B cell (primary cell): ENCODE measurements at regions not wholly inside any gene's neighbourhood (a gene's known extent, or its start where the extent isn't known, plus 50 kb on each side); places are given as distances from the start of the nearest gene placed in this dataset.

Experiments used
- ATAC-seq: fragments of 200-7000 bp; cut with Tn5 transposase; one replicate; pipeline ENCODE4 v1.10.0; 2021; ENCODE audit warnings: low read depth, mild to moderate bottlenecking, moderate number of reproducible peaks, moderate library complexity
- CTCF ChIA-PET: fragments of 350-600 bp; sonication (Branson Sonifier 250); formaldehyde crosslinking; loops from one replicate; lab custom pipeline; 2021; ENCODE audit warnings: antibody characterized with exemption, inconsistent platforms; lab: Charles Lee
- POLR2A ChIA-PET: fragments of 350-600 bp; sonication (Branson Sonifier 250); formaldehyde crosslinking; loops from one replicate; lab custom pipeline; 2021; ENCODE audit warnings: antibody characterized with exemption; lab: Charles Lee
- DNase-seq: peaks from one replicate; pipeline ENCODE4 v3.0.0; 2013
- H2AFZ ChIP-seq: 2 replicates; pipeline ENCODE4 v1.6.1; 2012; ENCODE audit warnings: mild to moderate bottlenecking, low read depth, low read length; ENCODE audit not compliant: insufficient read depth, poor library complexity, severe bottlenecking
- H3K27ac ChIP-seq, 2 donors: 1 replicate in 1 of 2; 2 replicates in 1 of 2; pipeline ENCODE4 v1.5.1; 2012 to 2013; ENCODE audit warnings: low read length in 2 of 2, mild to moderate bottlenecking in 2 of 2, moderate library complexity in 1 of 2
- H3K27me3 ChIP-seq, 4 experiments: fragments of 200-600 bp in 1 of 4; sonication (generic) in 1 of 4; replicated peaks in 1 of 4; 1 replicate in 2 of 4; 2 replicates in 2 of 4; pipeline versions ENCODE4 v1.6.1 to v1.7.0; 2013 to 2016; ENCODE audit warnings: low read length in 3 of 4, mild to moderate bottlenecking in 2 of 4, mixed read lengths in 1 of 4, moderate library complexity in 1 of 4; ENCODE audit not compliant: insufficient read depth in 4 of 4, control insufficient read depth in 3 of 4; ENCODE audit errors: control extremely low read depth in 1 of 4
- H3K36me3 ChIP-seq, 2 experiments: replicated peaks in 1 of 2; 1 replicate in 1 of 2; 2 replicates in 1 of 2; pipeline versions ENCODE4 v1.6.1 to v1.7.1; 2013; ENCODE audit warnings: low read length in 1 of 2; ENCODE audit not compliant: insufficient read depth in 2 of 2, control insufficient read depth in 1 of 2; ENCODE audit errors: control extremely low read depth in 1 of 2, extremely low read depth in 1 of 2
- H3K4me1 ChIP-seq, 2 donors: fragments of 200-600 bp in 1 of 2; sonication (generic) in 1 of 2; 1 replicate in 1 of 2; 2 replicates in 1 of 2; pipeline versions ENCODE4 v1.5.1 to v1.6.1; 2013 to 2017; ENCODE audit warnings: low read length in 2 of 2; ENCODE audit not compliant: control insufficient read depth in 2 of 2, insufficient read depth in 2 of 2
- H3K4me2 ChIP-seq: replicated peaks from 2 replicates; pipeline ENCODE3; 2012; ENCODE audit warnings: mild to moderate bottlenecking, low read depth, low read length; ENCODE audit not compliant: poor library complexity, severe bottlenecking
- H3K4me3 ChIP-seq, 5 experiments: fragments of 200-600 bp in 1 of 5; sonication (generic) in 1 of 5; 1 replicate in 3 of 5; 2 replicates in 2 of 5; pipeline versions ENCODE4 v1.5.1 to v1.7.0; 2011 to 2016; ENCODE audit warnings: low read length in 4 of 5, mild to moderate bottlenecking in 4 of 5, low read depth in 2 of 5, control low read depth in 1 of 5, moderate library complexity in 1 of 5; ENCODE audit not compliant: insufficient read depth in 1 of 5; ENCODE audit errors: control extremely low read depth in 1 of 5, extremely low read depth in 1 of 5
- H3K79me2 ChIP-seq: fragments of 200-600 bp; sonication (generic); one replicate; pipeline ENCODE4 v1.6.0; 2016; ENCODE audit warnings: low read length; ENCODE audit not compliant: control insufficient read depth, insufficient read depth
- H3K9ac ChIP-seq: fragments of 200-600 bp; sonication (generic); 2 replicates; pipeline ENCODE4 v1.6.1; 2017; ENCODE audit warnings: mild to moderate bottlenecking, low read length, moderate library complexity
- H3K9me3 ChIP-seq, 3 donors: one replicate each; pipeline versions ENCODE4 v1.6.1 to v1.7.1; 2013; ENCODE audit warnings: low read length in 2 of 3; ENCODE audit not compliant: control insufficient read depth in 2 of 3, insufficient read depth in 1 of 3; ENCODE audit errors: control extremely low read depth in 1 of 3
- H4K20me1 ChIP-seq: 2 replicates; pipeline ENCODE4 v1.6.0; 2012; ENCODE audit warnings: mild to moderate bottlenecking, low read length; ENCODE audit not compliant: insufficient read depth, control insufficient read depth, poor library complexity, severe bottlenecking
- H3K27ac Mint-ChIP-seq: one replicate; pipeline ENCODE4 v1.8.0; 2021; ENCODE audit warnings: mixed read lengths
- H3K27me3 Mint-ChIP-seq: one replicate; pipeline ENCODE4 v1.8.0; 2021; ENCODE audit warnings: mixed read lengths
- H3K4me1 Mint-ChIP-seq: one replicate; pipeline ENCODE4 v1.8.0; 2021; ENCODE audit warnings: mixed read lengths
- H3K4me3 Mint-ChIP-seq: one replicate; pipeline ENCODE4 v1.8.0; 2021; ENCODE audit warnings: mixed read lengths
- H3K9me3 Mint-ChIP-seq: one replicate; pipeline ENCODE4 v1.8.0; 2022; ENCODE audit warnings: mixed read lengths; ENCODE audit not compliant: insufficient read depth
- EZH2 ChIP-seq: IDR thresholded peaks from 2 replicates; pipeline ENCODE4 v1.6.1; 2012; ENCODE audit warnings: borderline replicate concordance, low read depth, mild to moderate bottlenecking, moderate library complexity, low read length; ENCODE audit not compliant: insufficient read depth, poor library complexity, severe bottlenecking
- WGBS: methylation state at CpG from one replicate; pipeline ENCODE4 v1.1.5; 2013; ENCODE audit warnings: missing lambda C conversion rate; ENCODE audit not compliant: insufficient coverage; 5-methylcytosine and 5-hydroxymethylcytosine counted together
- intact Hi-C: fragments of 100-400 bp; cut with micrococcal nuclease; formaldehyde crosslinking; loops from one replicate; pipeline ENCODE4 v1.10.0; 2022
- TF ChIP-seq, protein P1 (sequence below): fragments of 200-600 bp; IDR thresholded peaks from one replicate; pipeline ENCODE4 v1.8.0; 2022; ENCODE audit warnings: antibody characterized with exemption, mild to moderate bottlenecking

- no peaks in the 10 kb centered on the region for H3K4me1 ChIP-seq
- ATAC-seq (no peak), DNase-seq (no peak)
- no peak overlapping the region for H3K4me3 ChIP-seq
- no peak for TF ChIP-seq EZH2
- TF ChIP-seq, protein P1, sequence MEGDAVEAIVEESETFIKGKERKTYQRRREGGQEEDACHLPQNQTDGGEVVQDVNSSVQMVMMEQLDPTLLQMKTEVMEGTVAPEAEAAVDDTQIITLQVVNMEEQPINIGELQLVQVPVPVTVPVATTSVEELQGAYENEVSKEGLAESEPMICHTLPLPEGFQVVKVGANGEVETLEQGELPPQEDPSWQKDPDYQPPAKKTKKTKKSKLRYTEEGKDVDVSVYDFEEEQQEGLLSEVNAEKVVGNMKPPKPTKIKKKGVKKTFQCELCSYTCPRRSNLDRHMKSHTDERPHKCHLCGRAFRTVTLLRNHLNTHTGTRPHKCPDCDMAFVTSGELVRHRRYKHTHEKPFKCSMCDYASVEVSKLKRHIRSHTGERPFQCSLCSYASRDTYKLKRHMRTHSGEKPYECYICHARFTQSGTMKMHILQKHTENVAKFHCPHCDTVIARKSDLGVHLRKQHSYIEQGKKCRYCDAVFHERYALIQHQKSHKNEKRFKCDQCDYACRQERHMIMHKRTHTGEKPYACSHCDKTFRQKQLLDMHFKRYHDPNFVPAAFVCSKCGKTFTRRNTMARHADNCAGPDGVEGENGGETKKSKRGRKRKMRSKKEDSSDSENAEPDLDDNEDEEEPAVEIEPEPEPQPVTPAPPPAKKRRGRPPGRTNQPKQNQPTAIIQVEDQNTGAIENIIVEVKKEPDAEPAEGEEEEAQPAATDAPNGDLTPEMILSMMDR, result no peak
- H3K27me3 ChIP-seq, result no peaks in the 10 kb centered on the region
- Mint-ChIP-seq H3K27me3 (no peaks in the 10 kb centered on the region), H3K27ac (no peak overlapping the region), H3K4me3 (no peak overlapping the region), H3K4me1 (no peaks in the 10 kb centered on the region), H3K9me3 (no peaks in the 10 kb centered on the region)
- ChIA-PET CTCF (no interaction called here), POLR2A (no interaction called here)
- H2AFZ ChIP-seq, result no peak overlapping the region
- no peaks in the 10 kb centered on the region for H3K36me3 ChIP-seq
- no peaks in the 10 kb centered on the region for H3K79me2 ChIP-seq
- H3K4me2 ChIP-seq, result no peak overlapping the region
- 93% methylated on average over 3 of the region's 5 CpGs for WGBS
- intact Hi-C loops, result no loop called here
- H3K27ac ChIP-seq, result no peak overlapping the region
- H3K9me3 ChIP-seq, result peaks cover 0 to 5% (median 0%) of the 10 kb centered on the region in 3 donors
- H3K9ac ChIP-seq, result no peak overlapping the region
- H4K20me1 ChIP-seq, result no peaks in the 10 kb centered on the region
These were observed 719.2 kb downstream of the MED13L start for GRCh38 chr12:115558281-115558680.

DNA sequence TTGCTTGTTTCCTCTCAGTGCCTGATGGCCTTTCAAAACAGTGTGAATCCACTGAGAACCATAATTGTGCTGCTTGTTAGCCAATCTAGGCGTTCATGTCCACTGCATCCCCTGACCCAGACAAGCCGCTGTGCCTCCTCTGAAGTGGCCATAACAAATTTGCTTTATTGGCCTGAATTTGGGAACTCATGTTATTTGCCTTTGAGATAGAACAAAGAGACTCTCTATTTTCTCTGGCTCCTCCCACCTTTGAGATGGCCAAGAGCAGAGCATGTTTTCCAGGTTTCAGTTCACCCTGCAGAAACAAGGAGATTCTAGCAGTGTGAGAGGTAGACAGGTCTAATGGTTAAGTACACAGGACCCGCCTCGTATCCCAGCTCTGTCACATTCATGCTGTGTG, 723.9 kb downstream of the MED13L start:
- no peak overlapping the region for H2AFZ ChIP-seq
- H3K9me3 ChIP-seq, result peaks cover 0 to 5% (median 0%) of the 10 kb centered on the region in 3 donors
- no peak overlapping the region for H3K27ac ChIP-seq
- Mint-ChIP-seq H3K27ac (no peak overlapping the region), H3K4me1 (no peaks in the 10 kb centered on the region), H3K9me3 (no peaks in the 10 kb centered on the region), H3K27me3 (peaks cover 2% of the 10 kb centered on the region), H3K4me3 (no peak overlapping the region)
- no peaks in the 10 kb centered on the region for H3K4me1 ChIP-seq
- WGBS, result 87% methylated on average over 4 of the region's 4 CpGs
- TF ChIP-seq EZH2, result no peak
- TF ChIP-seq, protein P1, result no peak
- CTCF ChIA-PET, result no interaction called here
- H3K9ac ChIP-seq, result no peak overlapping the region
- H3K79me2 ChIP-seq, result no peaks in the 10 kb centered on the region
- ATAC-seq, result no peak
- DNase-seq, result no peak
- no peak overlapping the region for H3K4me2 ChIP-seq
- POLR2A ChIA-PET, result no interaction called here
- H3K4me3 ChIP-seq, result no peak overlapping the region
- H3K36me3 ChIP-seq, result no peaks in the 10 kb centered on the region
- intact Hi-C loops, result no loop called here
- no peaks in the 10 kb centered on the region for H4K20me1 ChIP-seq
- H3K27me3 ChIP-seq, result no peaks in the 10 kb centered on the region
